HG02610 (cell line): ENCODE measurements at regions not wholly inside any gene's neighbourhood (a gene's known extent, or its start where the extent isn't known, plus 50 kb on each side); places are given as distances from the start of the nearest gene placed in this dataset.

ENCODE experiments used
- ATAC-seq: cut with Tn5 transposase; IDR thresholded peaks from one replicate; pipeline ENCODE4 v1.9.1; 2021; ENCODE audit warnings: mild to moderate bottlenecking, moderate library complexity; ENCODE audit not compliant: unreplicated experiment

DNA sequence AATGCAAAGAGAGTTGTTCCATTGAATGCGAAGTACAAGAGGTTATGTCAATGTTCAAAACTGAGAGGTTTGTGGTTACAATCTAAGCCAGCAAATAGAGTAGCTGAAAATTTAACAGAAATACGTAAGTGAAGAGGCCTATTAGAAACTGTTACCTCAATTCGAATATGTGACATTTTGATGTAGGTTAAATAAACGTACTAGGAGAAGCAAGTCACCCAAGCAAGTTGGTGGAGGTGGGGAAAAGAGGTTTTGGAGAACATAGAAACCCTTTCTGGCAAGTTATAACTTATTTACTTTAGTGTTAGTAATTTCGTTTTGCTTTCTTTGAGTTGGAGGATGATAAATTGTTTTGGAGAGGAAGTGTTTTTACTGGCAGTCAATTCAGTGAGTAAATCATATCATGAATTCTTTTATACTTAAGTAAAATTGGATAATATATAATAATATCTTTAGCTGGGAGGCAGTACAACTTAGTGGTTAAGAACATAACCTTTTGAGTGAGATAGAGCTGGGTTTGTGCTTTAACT is 91.2 kb upstream of the NAALADL2 start:
- no peak for ATAC-seq

DNA sequence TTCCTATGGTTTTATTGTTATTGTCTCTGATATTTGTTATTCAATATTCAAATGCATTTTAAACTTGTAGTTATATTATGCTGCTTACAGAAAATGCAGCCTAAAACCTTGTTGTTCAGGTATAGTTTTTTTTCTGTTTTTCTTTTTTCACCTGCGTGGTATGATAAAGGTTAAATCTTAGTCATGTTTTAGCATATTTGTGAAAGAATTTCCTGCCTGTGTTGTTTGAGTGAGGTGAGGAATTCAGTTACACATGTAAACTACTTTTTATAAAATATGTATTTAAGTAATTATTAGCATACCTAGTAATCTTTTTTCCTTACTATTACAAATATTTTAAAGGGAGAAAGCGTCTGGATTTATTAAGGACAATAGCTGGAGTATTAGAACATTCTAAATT is 90.0 kb upstream of the NAALADL2 start:
- ATAC-seq = no peak

DNA sequence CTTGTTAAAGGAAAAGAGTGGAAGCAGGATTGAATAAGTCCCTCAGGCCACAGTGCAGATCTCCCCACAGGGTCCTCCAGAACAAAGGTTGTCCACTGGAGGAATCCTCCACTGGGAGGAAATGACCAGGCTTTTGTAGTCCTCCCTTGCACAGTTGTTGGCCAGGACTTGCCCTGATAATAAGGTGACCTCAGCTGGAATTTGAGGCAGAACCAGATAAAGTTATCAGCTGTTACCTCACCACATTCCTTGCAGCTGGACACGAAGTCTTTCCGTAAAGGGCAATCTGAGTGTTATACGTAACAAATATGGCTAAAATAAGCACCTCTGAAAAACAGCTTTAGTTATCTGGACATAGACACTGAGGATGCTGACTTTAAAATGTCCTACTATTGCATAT is 83.5 kb upstream of the NAALADL2 start:
- ATAC-seq = no peak

DNA sequence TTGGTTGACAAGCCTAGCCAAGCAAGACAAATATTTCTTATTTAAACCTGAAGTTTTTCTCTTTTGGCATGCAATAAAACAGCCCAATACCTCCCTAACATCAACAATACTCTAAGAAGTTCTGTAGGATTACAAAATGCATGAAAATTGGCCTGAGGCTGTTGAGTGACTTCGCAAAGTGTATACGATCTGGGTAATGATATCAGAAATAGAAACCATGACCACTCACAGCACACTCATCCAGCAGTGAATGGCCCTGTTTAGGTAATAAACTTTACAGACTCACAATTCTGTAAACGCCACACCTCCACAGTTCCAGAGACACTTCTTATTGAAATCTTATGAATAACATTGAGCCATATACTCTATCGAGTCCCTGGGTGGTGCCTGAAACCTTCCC is 83.0 kb upstream of the NAALADL2 start:
- no peak for ATAC-seq

GRCh38 chr3:174776636-174777035 is 82.5 kb upstream of the NAALADL2 start:
- ATAC-seq = no peak

GRCh38 chr3:174777813-174778212 is 81.3 kb upstream of the NAALADL2 start:
- ATAC-seq = no peak

GRCh38 chr3:174783502-174783901 is 75.6 kb upstream of the NAALADL2 start:
- ATAC-seq = no peak

- ATAC-seq = no peak
These were observed 74.8 kb upstream of the NAALADL2 start for GRCh38 chr3:174784206-174784934.

GRCh38 chr3:174786825-174787224 is 72.3 kb upstream of the NAALADL2 start:
- ATAC-seq = no peak

- no peak for ATAC-seq
These were observed 68.0 kb upstream of the NAALADL2 start for GRCh38 chr3:174791161-174791560.

DNA sequence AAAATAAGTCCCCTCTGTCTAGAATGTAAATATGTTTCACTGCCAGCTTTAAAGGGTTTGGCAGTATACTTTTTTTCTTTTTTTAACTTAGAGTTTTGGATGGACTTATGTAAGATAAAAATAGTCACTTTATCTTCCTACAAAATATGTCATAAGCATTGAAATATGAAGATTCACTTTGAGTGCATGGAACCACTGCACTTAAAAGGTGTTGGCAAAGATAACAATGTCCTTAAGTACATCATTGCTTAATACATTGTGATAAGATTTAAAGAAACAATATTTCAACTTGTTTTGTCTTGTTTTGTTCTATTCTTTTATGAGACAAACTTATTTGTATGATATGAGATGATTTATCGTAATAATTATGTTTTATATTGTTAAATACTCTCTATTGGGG is 66.3 kb upstream of the NAALADL2 start:
- no peak for ATAC-seq
